ENCODE measurements at regions not wholly inside any gene's neighbourhood (a gene's known extent, or its start where the extent isn't known, plus 50 kb on each side); places are given as distances from the start of the nearest gene placed in this dataset.

- DNase-seq (ENCODE audit: low read depth in 2 of 2): peak; percentile 22 to 60
Observed at GRCh38 chr6:134466771-134467525, 149.0 kb upstream of the SGK1 start.

- DNase-seq (ENCODE audit: low read depth in 2 of 2): no peak
Observed at GRCh38 chr6:134464690-134465411, 146.9 kb upstream of the SGK1 start.

GRCh38 chr6:134458857-134459657 lies 141.1 kb upstream of the SGK1 start:
- DNase-seq (ENCODE audit: low read depth in 2 of 2): no peak

GRCh38 chr6:134457941-134458340 lies 140.0 kb upstream of the SGK1 start:
- DNase-seq (ENCODE audit: low read depth in 2 of 2): no peak

GRCh38 chr6:134456226-134456625 lies 138.3 kb upstream of the SGK1 start:
- DNase-seq (ENCODE audit: low read depth in 2 of 2): no peak

GRCh38 chr6:134455319-134455718 lies 137.4 kb upstream of the SGK1 start:
- no peak for DNase-seq (ENCODE audit: low read depth in 2 of 2)

- no peak for DNase-seq (ENCODE audit: low read depth in 2 of 2)
Observed at GRCh38 chr6:134454794-134455193, 136.9 kb upstream of the SGK1 start.

- no peak for DNase-seq (ENCODE audit: low read depth in 2 of 2)
Observed at GRCh38 chr6:134453792-134454510, 136.0 kb upstream of the SGK1 start.

- DNase-seq (ENCODE audit: low read depth in 2 of 2): no peak
Observed at GRCh38 chr6:134452906-134453305, 135.0 kb upstream of the SGK1 start.

- DNase-seq (ENCODE audit: low read depth in 2 of 2): no peak
Observed at GRCh38 chr6:134451529-134451928, 133.6 kb upstream of the SGK1 start.

GRCh38 chr6:134449781-134450180 lies 131.9 kb upstream of the SGK1 start:
- DNase-seq (ENCODE audit: low read depth in 2 of 2): no peak

- no peak for DNase-seq (ENCODE audit: low read depth in 2 of 2)
Observed at GRCh38 chr6:134449004-134449403, 131.1 kb upstream of the SGK1 start.

- peak; percentile 43 to 80 for DNase-seq (ENCODE audit: low read depth in 2 of 2)
Observed at GRCh38 chr6:134447883-134448387, 130.0 kb upstream of the SGK1 start.

- peak in 1 of 2 donors; percentile 64 for DNase-seq (ENCODE audit: low read depth in 2 of 2)
Observed at GRCh38 chr6:134447423-134447822, 129.5 kb upstream of the SGK1 start.

GRCh38 chr6:134446896-134447295 lies 129.0 kb upstream of the SGK1 start:
- no peak for DNase-seq (ENCODE audit: low read depth in 2 of 2)

- no peak for DNase-seq (ENCODE audit: low read depth in 2 of 2)
Observed at GRCh38 chr6:134446218-134446848, 128.4 kb upstream of the SGK1 start.

- DNase-seq (ENCODE audit: low read depth in 2 of 2): no peak
Observed at GRCh38 chr6:134443009-134443408, 125.1 kb upstream of the SGK1 start.

- no peak for DNase-seq (ENCODE audit: low read depth in 2 of 2)
Observed at GRCh38 chr6:134442073-134442472, 124.2 kb upstream of the SGK1 start.

GRCh38 chr6:134438837-134439236 lies 120.9 kb upstream of the SGK1 start:
- no peak for DNase-seq (ENCODE audit: low read depth in 2 of 2)

GRCh38 chr6:134437376-134437775 lies 119.5 kb upstream of the SGK1 start:
- peak in 1 of 2 donors; percentile 45 for DNase-seq (ENCODE audit: low read depth in 2 of 2)

- DNase-seq (ENCODE audit: low read depth in 2 of 2): no peak
Observed at GRCh38 chr6:134436950-134437349, 119.0 kb upstream of the SGK1 start.
